ENCODE measurements at regions not wholly inside any gene's neighbourhood (a gene's known extent, or its start where the extent isn't known, plus 50 kb on each side); places are given as distances from the start of the nearest gene placed in this dataset.

DNA sequence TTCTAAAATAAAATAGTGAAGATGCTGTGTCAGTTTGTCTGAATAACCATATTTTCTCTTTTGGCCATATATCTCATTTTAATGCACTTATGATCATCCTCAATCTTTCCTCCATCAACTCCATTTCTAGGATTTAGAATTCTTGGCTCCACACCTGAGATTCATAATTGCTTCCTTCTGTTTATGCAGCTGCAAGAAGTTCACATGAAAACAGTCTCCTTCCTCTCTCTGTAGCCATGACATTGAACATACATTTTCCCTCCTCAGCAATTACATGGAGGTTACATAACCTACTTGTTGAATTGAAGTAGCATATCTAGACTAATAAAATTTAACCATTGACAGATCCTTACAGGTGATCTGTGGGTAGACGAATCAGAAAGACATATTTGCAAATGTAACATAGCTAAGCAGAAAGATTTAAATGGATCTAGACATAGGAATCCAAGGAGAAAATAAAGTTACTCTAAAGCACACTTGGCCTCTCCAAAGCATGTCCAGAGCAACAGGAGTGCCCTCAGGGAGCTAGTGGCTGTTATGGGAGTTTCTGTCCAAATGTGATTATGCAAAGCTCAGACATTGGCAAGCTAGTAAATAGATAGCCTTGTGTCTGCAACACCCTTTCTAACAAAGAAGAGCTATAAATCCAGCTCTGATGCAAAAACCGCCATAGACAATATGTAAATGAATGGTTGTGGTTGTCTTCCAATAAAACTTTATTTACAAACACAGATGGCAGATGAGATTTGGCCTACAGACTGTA lies 119.9 kb upstream of the MPPED2 start:
- H3K36me3 ChIP-seq (ENCODE audit: control insufficient read depth, insufficient read depth, low read length) = no peaks in the 10 kb centered on the region
- no peaks in the 10 kb centered on the region for H3K27me3 ChIP-seq (ENCODE audit: control insufficient read depth, insufficient read depth, low read length)
- H3K9me3 ChIP-seq (ENCODE audit: control insufficient read depth, insufficient read depth, low read length) = no peaks in the 10 kb centered on the region
- no peak overlapping the region for H3K4me3 ChIP-seq (ENCODE audit: low read depth, low read length)
- H3K4me1 ChIP-seq (ENCODE audit: control insufficient read depth, insufficient read depth, low read length) = no peaks in the 10 kb centered on the region
- no peak overlapping the region for H3K9ac ChIP-seq (ENCODE audit: low read depth, low read length)

DNA sequence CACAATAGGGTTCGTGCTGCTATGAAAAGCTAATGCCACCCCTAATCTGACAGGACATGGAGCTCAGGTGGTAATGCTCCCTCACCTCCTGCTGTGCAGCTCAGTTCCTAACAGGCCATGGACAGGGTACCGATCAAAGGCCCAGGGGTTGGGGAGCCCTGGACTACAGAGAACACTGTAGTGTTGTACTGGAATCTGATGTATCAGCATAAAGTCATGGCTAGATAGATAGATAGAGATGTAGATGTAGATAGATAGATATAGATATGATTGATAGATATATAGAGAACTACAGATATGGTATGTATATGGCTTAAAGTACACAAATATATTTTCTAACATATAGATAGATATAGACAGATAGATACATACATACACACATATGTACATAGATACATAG lies 112.3 kb upstream of the MPPED2 start:
- H3K4me3 ChIP-seq (ENCODE audit: low read depth, low read length) = no peak overlapping the region
- H3K36me3 ChIP-seq (ENCODE audit: control insufficient read depth, insufficient read depth, low read length) = no peaks in the 10 kb centered on the region
- no peak overlapping the region for H3K9ac ChIP-seq (ENCODE audit: low read depth, low read length)
- no peaks in the 10 kb centered on the region for H3K9me3 ChIP-seq (ENCODE audit: control insufficient read depth, insufficient read depth, low read length)
- no peaks in the 10 kb centered on the region for H3K27me3 ChIP-seq (ENCODE audit: control insufficient read depth, insufficient read depth, low read length)
- H3K4me1 ChIP-seq (ENCODE audit: control insufficient read depth, insufficient read depth, low read length) = no peaks in the 10 kb centered on the region

DNA sequence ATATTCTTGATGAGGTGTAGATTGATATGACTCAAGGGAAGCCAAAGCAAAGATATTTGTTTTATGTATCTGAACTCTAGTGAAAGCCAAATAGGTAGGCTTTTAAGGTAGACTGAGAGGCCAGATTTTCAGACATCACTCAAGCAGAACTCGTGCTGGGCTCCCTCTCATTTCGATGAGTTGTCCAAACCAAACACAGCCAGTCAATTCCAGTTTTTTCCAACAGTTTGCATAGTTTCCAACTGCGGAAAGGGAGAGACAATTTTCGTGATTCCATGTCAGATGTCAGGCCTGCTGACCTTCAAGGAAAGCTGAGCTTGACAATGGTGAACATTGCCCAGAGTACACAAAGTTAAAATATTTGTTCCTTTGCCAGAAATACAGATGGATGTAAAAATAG lies 110.9 kb upstream of the MPPED2 start:
- no peaks in the 10 kb centered on the region for H3K36me3 ChIP-seq (ENCODE audit: control insufficient read depth, insufficient read depth, low read length)
- no peak overlapping the region for H3K9ac ChIP-seq (ENCODE audit: low read depth, low read length)
- H3K4me1 ChIP-seq (ENCODE audit: control insufficient read depth, insufficient read depth, low read length) = no peaks in the 10 kb centered on the region
- no peaks in the 10 kb centered on the region for H3K9me3 ChIP-seq (ENCODE audit: control insufficient read depth, insufficient read depth, low read length)
- H3K27me3 ChIP-seq (ENCODE audit: control insufficient read depth, insufficient read depth, low read length) = no peaks in the 10 kb centered on the region
- H3K4me3 ChIP-seq (ENCODE audit: low read depth, low read length) = no peak overlapping the region

- Histone ChIP-seq H3K9me3 (ENCODE audit: control insufficient read depth, insufficient read depth, low read length) (no peaks in the 10 kb centered on the region), H3K36me3 (ENCODE audit: control insufficient read depth, insufficient read depth, low read length) (no peaks in the 10 kb centered on the region), H3K27me3 (ENCODE audit: control insufficient read depth, insufficient read depth, low read length) (no peaks in the 10 kb centered on the region), H3K4me3 (ENCODE audit: low read depth, low read length) (no peak overlapping the region), H3K9ac (ENCODE audit: low read depth, low read length) (no peak overlapping the region), H3K4me1 (ENCODE audit: control insufficient read depth, insufficient read depth, low read length) (no peaks in the 10 kb centered on the region)
Measured at GRCh38 chr11:30684772-30685171, 98.6 kb upstream of the MPPED2 start.

- Histone ChIP-seq H3K4me1 (ENCODE audit: control insufficient read depth, insufficient read depth, low read length) (no peaks in the 10 kb centered on the region), H3K27me3 (ENCODE audit: control insufficient read depth, insufficient read depth, low read length) (no peaks in the 10 kb centered on the region), H3K36me3 (ENCODE audit: control insufficient read depth, insufficient read depth, low read length) (no peaks in the 10 kb centered on the region), H3K9ac (ENCODE audit: low read depth, low read length) (no peak overlapping the region), H3K9me3 (ENCODE audit: control insufficient read depth, insufficient read depth, low read length) (no peaks in the 10 kb centered on the region), H3K4me3 (ENCODE audit: low read depth, low read length) (no peak overlapping the region)
Measured at GRCh38 chr11:30683176-30683575, 97.0 kb upstream of the MPPED2 start.

GRCh38 chr11:30666817-30667216 lies 80.7 kb upstream of the MPPED2 start:
- H3K36me3 ChIP-seq (ENCODE audit: control insufficient read depth, insufficient read depth, low read length) = no peaks in the 10 kb centered on the region
- H3K9ac ChIP-seq (ENCODE audit: low read depth, low read length) = no peak overlapping the region
- no peak overlapping the region for H3K4me3 ChIP-seq (ENCODE audit: low read depth, low read length)
- H3K9me3 ChIP-seq (ENCODE audit: control insufficient read depth, insufficient read depth, low read length) = no peaks in the 10 kb centered on the region
- no peaks in the 10 kb centered on the region for H3K4me1 ChIP-seq (ENCODE audit: control insufficient read depth, insufficient read depth, low read length)
- H3K27me3 ChIP-seq (ENCODE audit: control insufficient read depth, insufficient read depth, low read length) = no peaks in the 10 kb centered on the region

GRCh38 chr11:30665067-30665466 lies 78.9 kb upstream of the MPPED2 start:
- Histone ChIP-seq H3K4me1 (ENCODE audit: control insufficient read depth, insufficient read depth, low read length) (no peaks in the 10 kb centered on the region), H3K4me3 (ENCODE audit: low read depth, low read length) (no peak overlapping the region), H3K27me3 (ENCODE audit: control insufficient read depth, insufficient read depth, low read length) (no peaks in the 10 kb centered on the region), H3K9ac (ENCODE audit: low read depth, low read length) (no peak overlapping the region), H3K9me3 (ENCODE audit: control insufficient read depth, insufficient read depth, low read length) (no peaks in the 10 kb centered on the region), H3K36me3 (ENCODE audit: control insufficient read depth, insufficient read depth, low read length) (no peaks in the 10 kb centered on the region)

GRCh38 chr11:30653606-30654005 lies 67.5 kb upstream of the MPPED2 start:
- Histone ChIP-seq H3K9me3 (ENCODE audit: control insufficient read depth, insufficient read depth, low read length) (no peaks in the 10 kb centered on the region), H3K4me1 (ENCODE audit: control insufficient read depth, insufficient read depth, low read length) (no peaks in the 10 kb centered on the region), H3K9ac (ENCODE audit: low read depth, low read length) (no peak overlapping the region), H3K27me3 (ENCODE audit: control insufficient read depth, insufficient read depth, low read length) (no peaks in the 10 kb centered on the region), H3K4me3 (ENCODE audit: low read depth, low read length) (no peak overlapping the region), H3K36me3 (ENCODE audit: control insufficient read depth, insufficient read depth, low read length) (no peaks in the 10 kb centered on the region)

GRCh38 chr11:30652801-30653200 lies 66.6 kb upstream of the MPPED2 start:
- Histone ChIP-seq H3K27me3 (ENCODE audit: control insufficient read depth, insufficient read depth, low read length) (no peaks in the 10 kb centered on the region), H3K4me1 (ENCODE audit: control insufficient read depth, insufficient read depth, low read length) (no peaks in the 10 kb centered on the region), H3K9me3 (ENCODE audit: control insufficient read depth, insufficient read depth, low read length) (no peaks in the 10 kb centered on the region), H3K36me3 (ENCODE audit: control insufficient read depth, insufficient read depth, low read length) (no peaks in the 10 kb centered on the region), H3K4me3 (ENCODE audit: low read depth, low read length) (no peak overlapping the region), H3K9ac (ENCODE audit: low read depth, low read length) (no peak overlapping the region)

GRCh38 chr11:30650266-30650665 lies 64.1 kb upstream of the MPPED2 start:
- H3K4me3 ChIP-seq (ENCODE audit: low read depth, low read length) = no peak overlapping the region
- no peaks in the 10 kb centered on the region for H3K9me3 ChIP-seq (ENCODE audit: control insufficient read depth, insufficient read depth, low read length)
- H3K27me3 ChIP-seq (ENCODE audit: control insufficient read depth, insufficient read depth, low read length) = no peaks in the 10 kb centered on the region
- no peak overlapping the region for H3K9ac ChIP-seq (ENCODE audit: low read depth, low read length)
- H3K36me3 ChIP-seq (ENCODE audit: control insufficient read depth, insufficient read depth, low read length) = no peaks in the 10 kb centered on the region
- no peaks in the 10 kb centered on the region for H3K4me1 ChIP-seq (ENCODE audit: control insufficient read depth, insufficient read depth, low read length)
